Erythroblast (primary cell): ENCODE measurements at regions not wholly inside any gene's neighbourhood (a gene's known extent, or its start where the extent isn't known, plus 50 kb on each side); places are given as distances from the start of the nearest gene placed in this dataset.

Source experiments
- GATA1 ChIP-seq: IDR thresholded peaks from 2 replicates; pipeline ENCODE4 v1.6.1; 2011; ENCODE audit warnings: low read depth, mild to moderate bottlenecking, control low read depth, low read length, moderate library complexity
- POLR2A ChIP-seq: IDR thresholded peaks from 2 replicates; pipeline ENCODE4 v1.6.1; 2011; ENCODE audit warnings: mild to moderate bottlenecking, low read length

GRCh38 chr5:29885595-29885994 lies 1307.9 kb upstream of the CDH6 start:
- TF ChIP-seq POLR2A: no peak
- TF ChIP-seq GATA1: no peak
